K562 (cell line): ENCODE measurements at regions not wholly inside any gene's neighbourhood (a gene's known extent, or its start where the extent isn't known, plus 50 kb on each side); places are given as distances from the start of the nearest gene placed in this dataset.

Experiments used
- ATAC-seq: fragments of 200-7000 bp; cut with Tn5 transposase; 3 replicates; pipeline ENCODE4 v1.9.1; 2020; ENCODE audit warnings: moderate library complexity
- BruUV-seq: library from RNA; stranded (reverse); fragments of 400-500 nt; replicated peaks from 2 replicates; lab custom pipeline; 2021; lab: Mats Ljungman, UMichigan
- CTCF ChIA-PET: fragments of 300-600 bp; formaldehyde crosslinking; extraction: SDS; loops from one replicate; lab custom pipeline; 2021; ENCODE audit warnings: low intra/inter-chr PET ratio; lab: Yijun Ruan, JAX
- POLR2A ChIA-PET: fragments of 300-600, 350-650 bp; sonication (Branson Sonifier 250); formaldehyde crosslinking; extraction: SDS; loops from one replicate; lab custom pipeline; 2021; ENCODE audit warnings: antibody characterized with exemption, inconsistent platforms; lab: Yijun Ruan, JAX
- DNase-seq, 4 experiments: peaks; one replicate each; pipeline versions ENCODE4 v3.0.0 to v3.0.0-alpha.2; 2011 to 2018; ENCODE audit warnings: low spot score in 3 of 4, mixed read lengths in 3 of 4; ENCODE audit errors: extremely low read depth in 1 of 4
- FAIRE-seq: peaks from 2 replicates; lab custom pipeline; 2011; peaks lifted over from hg19 to GRCh38; lab: Jason Lieb, UNC
- H2AFZ ChIP-seq: 2 replicates; pipeline ENCODE4 v1.6.0; 2011; ENCODE audit warnings: low read depth, low read length, control low read depth, inconsistent platforms
- H3K27ac ChIP-seq: fragments of 200-600 bp; 3 replicates; pipeline ENCODE4 v1.8.0; 2011; ENCODE audit warnings: low read depth, mild to moderate bottlenecking, control low read depth, inconsistent platforms, low read length, moderate library complexity, mixed read lengths; ENCODE audit errors: extremely low read depth
- H3K27me3 ChIP-seq, 2 experiments: fragments of 300-600 bp in 1 of 2; 2 replicates in 1 of 2; 3 replicates in 1 of 2; pipeline versions ENCODE4 v1.6.0 to v1.8.0; 2011; ENCODE audit warnings: inconsistent platforms in 2 of 2, low read length in 2 of 2, mild to moderate bottlenecking in 1 of 2, mixed read lengths in 1 of 2, moderate library complexity in 1 of 2; ENCODE audit not compliant: control insufficient read depth in 2 of 2, insufficient read depth in 2 of 2
- H3K36me3 ChIP-seq: fragments of 300-600 bp; 3 replicates; pipeline ENCODE4 v1.8.0; 2011; ENCODE audit warnings: mild to moderate bottlenecking, low read length, inconsistent platforms; ENCODE audit not compliant: control insufficient read depth, insufficient read depth
- H3K4me1 ChIP-seq, 2 experiments: fragments of 200-600 bp in 1 of 2; replicated peaks in 1 of 2; 2 replicates in 1 of 2; 3 replicates in 1 of 2; pipeline versions ENCODE4 v1.5.1 to v1.8.0; 2011; ENCODE audit warnings: inconsistent platforms in 2 of 2, low read length in 2 of 2, mild to moderate bottlenecking in 1 of 2, mixed read lengths in 1 of 2, moderate library complexity in 1 of 2; ENCODE audit not compliant: control insufficient read depth in 2 of 2, insufficient read depth in 2 of 2
- H3K4me2 ChIP-seq: 2 replicates; pipeline ENCODE4 v1.6.1; 2011; ENCODE audit warnings: low read length, control low read depth, inconsistent platforms, mixed read lengths; ENCODE audit not compliant: insufficient read depth
- H3K4me3 ChIP-seq: fragments of 200-600 bp; sonication (generic), shearing (Covaris generic); 2 replicates; pipeline ENCODE4 v1.5.1; 2016; ENCODE audit warnings: control low read depth, inconsistent platforms
- H3K79me2 ChIP-seq: fragments of 200-600 bp; 3 replicates; pipeline ENCODE4 v1.8.0; 2011; ENCODE audit warnings: low read length, inconsistent platforms; ENCODE audit not compliant: control insufficient read depth, insufficient read depth
- H3K9ac ChIP-seq, 2 experiments: 2 replicates each; pipeline versions ENCODE4 v1.6.0 to v1.6.1; 2011; ENCODE audit warnings: low read depth in 2 of 2, low read length in 2 of 2, control low read depth in 1 of 2, inconsistent platforms in 1 of 2, mild to moderate bottlenecking in 1 of 2, mixed read lengths in 1 of 2; ENCODE audit not compliant: insufficient read depth in 1 of 2
- H3K9me1 ChIP-seq: one replicate; pipeline ENCODE4 v1.6.0; 2011; ENCODE audit warnings: inconsistent platforms, mild to moderate bottlenecking, low read length, moderate library complexity; ENCODE audit not compliant: control insufficient read depth, insufficient read depth
- H3K9me3 ChIP-seq: replicated peaks from 2 replicates; pipeline ENCODE4 v1.5.1; 2011; ENCODE audit warnings: low read depth, low read length, inconsistent platforms; ENCODE audit not compliant: control insufficient read depth, insufficient read depth
- H4K20me1 ChIP-seq: replicated peaks from 2 replicates; pipeline ENCODE4 v1.6.1; 2011; ENCODE audit warnings: low read length, inconsistent platforms, mixed read lengths; ENCODE audit not compliant: control insufficient read depth, insufficient read depth
- CEBPB ChIP-seq: fragments of 450-650 bp; IDR thresholded peaks from 2 replicates; pipeline ENCODE4 v1.6.1; 2016; ENCODE audit warnings: missing genetic modification characterization, missing compliant biosample characterization
- YBX1 ChIP-seq: fragments of 450-650 bp; IDR thresholded peaks from 2 replicates; pipeline ENCODE4 v1.7.1; 2016; ENCODE audit warnings: mild to moderate bottlenecking
- ZHX1 ChIP-seq: fragments of 150-350 bp; conservative IDR thresholded peaks from 2 replicates; pipeline ENCODE4 v1.6.1; 2014; ENCODE audit warnings: low read length
- ZNF639 ChIP-seq, 2 experiments: fragments of 200-800 bp in 1 of 2; sonication (Bioruptor generic) in 1 of 2; sonication (generic) in 1 of 2; formaldehyde crosslinking in 1 of 2; IDR thresholded peaks in 1 of 2; conservative IDR thresholded peaks in 1 of 2; 2 replicates each; pipeline versions ENCODE4 v1.5.0 to v1.6.1; 2016 to 2020; ENCODE audit warnings: missing compliant biosample characterization in 1 of 2, missing genetic modification characterization in 1 of 2, missing genetic modification reagents in 1 of 2
- WGBS: fragments of 100-300 bp; shearing (Covaris generic); methylation state at CpG from one replicate; pipeline ENCODE4 v1.1.6; 2016; ENCODE audit warnings: low coverage, mixed read lengths; ENCODE audit not compliant: insufficient coverage; ENCODE audit errors: missing lambda C conversion rate; 5-methylcytosine and 5-hydroxymethylcytosine counted together
- in situ Hi-C: fragments of 300-500 bp; cut with MboI; formaldehyde crosslinking; loops from 4 replicates; pipeline ENCODE4 v1.15.0; 2018; ENCODE audit warnings: inconsistent platforms, mixed read lengths
- intact Hi-C: fragments of 100-400 bp; cut with micrococcal nuclease; formaldehyde crosslinking; loops from 2 replicates; pipeline ENCODE4 v1.14.2; 2022

GRCh38 chr10:30182191-30183054 is 123.0 kb upstream of the JCAD start:
- no peak overlapping the region for H3K4me2 ChIP-seq
- POLR2A ChIA-PET, result no interaction called here
- WGBS, result 2% methylated on average over 25 of the region's 25 CpGs
- CTCF ChIA-PET, result no interaction called here
- intact Hi-C loops, result loop anchor here (10.0 kb wide), 1 partner anchor 168 kb away; no protein-coding TSS in a partner anchor
- TF ChIP-seq YBX1, result no peak
- BruUV-seq, result no TSS peak
- H4K20me1 ChIP-seq, result no peaks in the 10 kb centered on the region
- no peaks in the 10 kb centered on the region for H3K9me1 ChIP-seq
- peaks cover 37 to 54% of the 10 kb centered on the region in 2 experiments for H3K27me3 ChIP-seq
- in situ Hi-C loops, result no loop called here
- H3K4me3 ChIP-seq, result no peak overlapping the region
- DNase-seq (no peak), FAIRE-seq (no peak), ATAC-seq (no peak)
- H3K4me1 ChIP-seq, result no peaks in the 10 kb centered on the region
- H3K27ac ChIP-seq, result no peak overlapping the region
- no peaks in the 10 kb centered on the region for H3K79me2 ChIP-seq
- H3K9me3 ChIP-seq, result no peaks in the 10 kb centered on the region
- no peaks in the 10 kb centered on the region for H3K36me3 ChIP-seq
- no peak overlapping the region for H3K9ac ChIP-seq
- no peak overlapping the region for H2AFZ ChIP-seq

- ATAC-seq (no peak), DNase-seq (no peak), FAIRE-seq (no peak)
- CTCF ChIA-PET, result no interaction called here
- H3K27me3 ChIP-seq, result peaks cover 29 to 43% of the 10 kb centered on the region in 2 experiments; a peak in 4 of 5 replicates
- no peaks in the 10 kb centered on the region for H3K4me1 ChIP-seq
- H3K9me1 ChIP-seq, result no peaks in the 10 kb centered on the region
- in situ Hi-C loops, result no loop called here
- H4K20me1 ChIP-seq, result no peaks in the 10 kb centered on the region
- POLR2A ChIA-PET, result interaction anchor here (0.6 kb wide), 1 partner anchor 1644 kb away, joined by 3 read pairs; no protein-coding TSS in a partner anchor
- WGBS, result 4% methylated on average over 8 of the region's 8 CpGs
- no peaks in the 10 kb centered on the region for H3K79me2 ChIP-seq
- no peak overlapping the region for H3K4me3 ChIP-seq
- no peak overlapping the region for H3K9ac ChIP-seq
- H3K27ac ChIP-seq, result no peak overlapping the region
- H3K4me2 ChIP-seq, result no peak overlapping the region
- intact Hi-C loops, result no loop called here
- H3K36me3 ChIP-seq, result no peaks in the 10 kb centered on the region
- H2AFZ ChIP-seq, result no peak overlapping the region
- H3K9me3 ChIP-seq, result no peaks in the 10 kb centered on the region
- TF ChIP-seq ZNF639 (CRISPR knock-in tag; conservative IDR thresholded peaks at IDR 0.05 in 1 of 2, IDR thresholded peaks at IDR 0.05 in 1 of 2), result no peak
- peak; percentile 64 for TF ChIP-seq CEBPB (tag)
- TF ChIP-seq ZHX1, result no peak
- no TSS peak for BruUV-seq
These were observed 119.1 kb upstream of the JCAD start for GRCh38 chr10:30178356-30178964.
